Upper lobe of left lung (tissue), 6 donors: ENCODE measurements at regions not wholly inside any gene's neighbourhood (a gene's known extent, or its start where the extent isn't known, plus 50 kb on each side); places are given as distances from the start of the nearest gene placed in this dataset.

ENCODE experiments used
- ATAC-seq, 2 donors: fragments of 200-7000 bp; cut with Tn5 transposase; one replicate each; pipeline ENCODE4 v1.9.1; 2022; ENCODE audit warnings: mild to moderate bottlenecking in 2 of 2, moderate library complexity in 2 of 2; ENCODE audit not compliant: low FRiP score in 2 of 2
- DNase-seq, 2 donors: peaks; one replicate each; pipeline ENCODE4 v3.0.0-alpha.2; 2019 to 2020
- H3K27ac ChIP-seq, 4 donors: fragments of 200-600 bp; sonication (generic); one replicate each; pipeline ENCODE4 v1.5.1; 2016 to 2019
- H3K27me3 ChIP-seq, 4 donors: fragments of 200-600 bp; sonication (generic); one replicate each; pipeline ENCODE4 v1.5.1; 2017 to 2019
- H3K36me3 ChIP-seq, 4 donors: fragments of 200-600 bp; sonication (generic); one replicate each; pipeline ENCODE4 v1.5.1; 2016 to 2019
- H3K4me1 ChIP-seq, 4 donors: fragments of 200-600 bp; sonication (generic); one replicate each; pipeline ENCODE4 v1.5.1; 2018 to 2019
- H3K4me3 ChIP-seq, 4 donors: fragments of 200-600 bp; sonication (generic); one replicate each; pipeline ENCODE4 v1.5.1; 2017 to 2019; ENCODE audit warnings: mild to moderate bottlenecking in 2 of 4, moderate library complexity in 1 of 4
- H3K9me3 ChIP-seq, 4 donors: fragments of 200-600 bp; sonication (generic); one replicate each; pipeline ENCODE4 v1.5.1; 2018 to 2019
- POLR2A ChIP-seq, 4 donors: fragments of 450-650 bp; IDR thresholded peaks; one replicate each; pipeline ENCODE4 v1.5.1; 2016 to 2017; ENCODE audit warnings: antibody characterized with exemption in 4 of 4, mild to moderate bottlenecking in 2 of 4
- POLR2AphosphoS5 ChIP-seq, 2 donors: sonication (generic); formaldehyde crosslinking; IDR thresholded peaks; one replicate each; pipeline ENCODE4 v1.5.1; 2017; ENCODE audit warnings: antibody characterized with exemption in 2 of 2
- WGBS, 2 donors: methylation state at CpG; one replicate each; pipeline ENCODE4 v1.1.5; 2017 to 2018; 5-methylcytosine and 5-hydroxymethylcytosine counted together
- TF ChIP-seq, protein P1 (sequence below), 6 experiments: fragments of 450-650 bp in 4 of 6; fragments of 200-600 bp in 2 of 6; sonication (generic) in 2 of 6; IDR thresholded peaks; one replicate each; pipeline ENCODE4 v1.5.1; 2016 to 2019; ENCODE audit warnings: antibody characterized with exemption in 6 of 6
- donor health status: DM: no; HTN: no; CAD: no; lungs with moderate emphysema.
- donor health status: DM: no; HTN: yes; CAD: no; lungs with severe emphysema.

DNA sequence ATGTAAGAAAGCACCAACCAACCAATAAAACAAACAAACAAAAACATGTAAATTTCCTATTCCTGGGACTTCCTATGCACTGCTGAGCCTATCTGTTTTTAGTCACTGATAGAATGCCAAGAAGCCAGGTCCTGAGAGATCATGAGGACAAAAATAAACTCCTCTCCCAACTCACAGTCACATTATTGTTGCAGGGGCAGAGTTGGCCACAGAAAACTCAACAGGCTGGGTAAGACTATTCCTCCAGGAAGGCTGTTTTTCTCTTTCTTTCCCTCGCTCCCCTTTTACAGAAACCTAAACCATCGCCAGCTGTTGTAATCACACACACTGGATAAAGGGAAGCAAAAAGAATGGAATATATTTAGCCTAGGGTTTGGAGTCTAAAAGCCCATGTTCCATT, 55.8 kb upstream of the METAP2 start:
- H3K4me1 ChIP-seq, result no peaks in the 10 kb centered on the region
- ATAC-seq, result no peak
- H3K27ac ChIP-seq, result no peak overlapping the region
- 82 to 87% methylated on average over 2 of the region's 2 CpGs for WGBS, 2 donors
- H3K27me3 ChIP-seq, result no peaks in the 10 kb centered on the region
- DNase-seq, result no peak
- no peak overlapping the region for H3K4me3 ChIP-seq
- TF ChIP-seq, protein P1, sequence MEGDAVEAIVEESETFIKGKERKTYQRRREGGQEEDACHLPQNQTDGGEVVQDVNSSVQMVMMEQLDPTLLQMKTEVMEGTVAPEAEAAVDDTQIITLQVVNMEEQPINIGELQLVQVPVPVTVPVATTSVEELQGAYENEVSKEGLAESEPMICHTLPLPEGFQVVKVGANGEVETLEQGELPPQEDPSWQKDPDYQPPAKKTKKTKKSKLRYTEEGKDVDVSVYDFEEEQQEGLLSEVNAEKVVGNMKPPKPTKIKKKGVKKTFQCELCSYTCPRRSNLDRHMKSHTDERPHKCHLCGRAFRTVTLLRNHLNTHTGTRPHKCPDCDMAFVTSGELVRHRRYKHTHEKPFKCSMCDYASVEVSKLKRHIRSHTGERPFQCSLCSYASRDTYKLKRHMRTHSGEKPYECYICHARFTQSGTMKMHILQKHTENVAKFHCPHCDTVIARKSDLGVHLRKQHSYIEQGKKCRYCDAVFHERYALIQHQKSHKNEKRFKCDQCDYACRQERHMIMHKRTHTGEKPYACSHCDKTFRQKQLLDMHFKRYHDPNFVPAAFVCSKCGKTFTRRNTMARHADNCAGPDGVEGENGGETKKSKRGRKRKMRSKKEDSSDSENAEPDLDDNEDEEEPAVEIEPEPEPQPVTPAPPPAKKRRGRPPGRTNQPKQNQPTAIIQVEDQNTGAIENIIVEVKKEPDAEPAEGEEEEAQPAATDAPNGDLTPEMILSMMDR (IDR thresholded peaks at IDR 0.05), result no peak
- no peak for TF ChIP-seq POLR2AphosphoS5 (IDR thresholded peaks at IDR 0.05)
- no peak for TF ChIP-seq POLR2A (IDR thresholded peaks at IDR 0.05)
- H3K36me3 ChIP-seq, result no peaks in the 10 kb centered on the region
- H3K9me3 ChIP-seq, result no peaks in the 10 kb centered on the region
